GM21737 (cell line): ENCODE measurements at regions not wholly inside any gene's neighbourhood (a gene's known extent, or its start where the extent isn't known, plus 50 kb on each side); places are given as distances from the start of the nearest gene placed in this dataset.

Experiments used
- ATAC-seq: cut with Tn5 transposase; IDR thresholded peaks from one replicate; pipeline ENCODE4 v1.9.1; 2021; ENCODE audit warnings: mild to moderate bottlenecking, moderate library complexity; ENCODE audit not compliant: unreplicated experiment

GRCh38 chr1:83110156-83110555 lies 888.8 kb downstream of the TTLL7 start:
- ATAC-seq, result no peak

- no peak for ATAC-seq
Observed at GRCh38 chr1:83109692-83110091, 889.2 kb downstream of the TTLL7 start.

- no peak for ATAC-seq
Observed at GRCh38 chr1:83104558-83104957, 894.4 kb downstream of the TTLL7 start.

GRCh38 chr1:83103341-83103740 lies 895.6 kb downstream of the TTLL7 start:
- no peak for ATAC-seq

- no peak for ATAC-seq
Observed at GRCh38 chr1:83102630-83103071, 896.3 kb downstream of the TTLL7 start.

GRCh38 chr1:83101406-83101805 lies 897.5 kb downstream of the TTLL7 start:
- ATAC-seq, result no peak

GRCh38 chr1:83100133-83100532 lies 898.8 kb downstream of the TTLL7 start:
- ATAC-seq, result no peak

- ATAC-seq, result no peak
Observed at GRCh38 chr1:83098791-83099190, 900.1 kb downstream of the TTLL7 start.

GRCh38 chr1:83098131-83098530 lies 900.8 kb downstream of the TTLL7 start:
- no peak for ATAC-seq

GRCh38 chr1:83097715-83098114 lies 901.2 kb downstream of the TTLL7 start:
- ATAC-seq, result no peak

- ATAC-seq, result no peak
Observed at GRCh38 chr1:83095570-83095969, 903.4 kb downstream of the TTLL7 start.

GRCh38 chr1:83090195-83090594 lies 908.7 kb downstream of the TTLL7 start:
- ATAC-seq, result no peak

- no peak for ATAC-seq
Observed at GRCh38 chr1:83087851-83088250, 911.1 kb downstream of the TTLL7 start.

- no peak for ATAC-seq
Observed at GRCh38 chr1:83086986-83087512, 911.9 kb downstream of the TTLL7 start.

- no peak for ATAC-seq
Observed at GRCh38 chr1:83086346-83086745, 912.6 kb downstream of the TTLL7 start.

- no peak for ATAC-seq
Observed at GRCh38 chr1:83083589-83084224, 915.2 kb downstream of the TTLL7 start.

GRCh38 chr1:83077411-83077810 lies 921.5 kb downstream of the TTLL7 start:
- no peak for ATAC-seq

- ATAC-seq, result no peak
Observed at GRCh38 chr1:83075107-83075506, 923.8 kb downstream of the TTLL7 start.

- no peak for ATAC-seq
Observed at GRCh38 chr1:83067954-83068353, 931.0 kb downstream of the TTLL7 start.

GRCh38 chr1:83065952-83066727 lies 932.8 kb downstream of the TTLL7 start:
- no peak for ATAC-seq

- ATAC-seq, result no peak
Observed at GRCh38 chr1:83064589-83065242, 934.2 kb downstream of the TTLL7 start.
